ENCODE measurements at regions not wholly inside any gene's neighbourhood (a gene's known extent, or its start where the extent isn't known, plus 50 kb on each side); places are given as distances from the start of the nearest gene placed in this dataset.

- TF ChIP-seq CTCF (conservative IDR thresholded peaks at IDR 0.05; ENCODE audit: low read depth in 2 of 2) (peak; percentile 50 to 73), EZH2phosphoT487 (IDR thresholded peaks at IDR 0.05; ENCODE audit: unreplicated experiment) (no peak), POLR2AphosphoS5 (IDR thresholded peaks at IDR 0.05; ENCODE audit: low read depth) (no peak), EZH2 (IDR thresholded peaks at IDR 0.05; ENCODE audit: low read depth, unreplicated experiment) (no peak), JUNB (IDR thresholded peaks at IDR 0.05; ENCODE audit: unreplicated experiment) (no peak), STAT1 (IDR thresholded peaks at IDR 0.05; ENCODE audit: unreplicated experiment) (no peak), CREB1 (CRISPR knock-in tag; IDR thresholded peaks at IDR 0.05; ENCODE audit: low read depth) (no peak), NANOG (IDR thresholded peaks at IDR 0.05; ENCODE audit: borderline replicate concordance) (no peak)
- TF ChIP-seq, protein P1, sequence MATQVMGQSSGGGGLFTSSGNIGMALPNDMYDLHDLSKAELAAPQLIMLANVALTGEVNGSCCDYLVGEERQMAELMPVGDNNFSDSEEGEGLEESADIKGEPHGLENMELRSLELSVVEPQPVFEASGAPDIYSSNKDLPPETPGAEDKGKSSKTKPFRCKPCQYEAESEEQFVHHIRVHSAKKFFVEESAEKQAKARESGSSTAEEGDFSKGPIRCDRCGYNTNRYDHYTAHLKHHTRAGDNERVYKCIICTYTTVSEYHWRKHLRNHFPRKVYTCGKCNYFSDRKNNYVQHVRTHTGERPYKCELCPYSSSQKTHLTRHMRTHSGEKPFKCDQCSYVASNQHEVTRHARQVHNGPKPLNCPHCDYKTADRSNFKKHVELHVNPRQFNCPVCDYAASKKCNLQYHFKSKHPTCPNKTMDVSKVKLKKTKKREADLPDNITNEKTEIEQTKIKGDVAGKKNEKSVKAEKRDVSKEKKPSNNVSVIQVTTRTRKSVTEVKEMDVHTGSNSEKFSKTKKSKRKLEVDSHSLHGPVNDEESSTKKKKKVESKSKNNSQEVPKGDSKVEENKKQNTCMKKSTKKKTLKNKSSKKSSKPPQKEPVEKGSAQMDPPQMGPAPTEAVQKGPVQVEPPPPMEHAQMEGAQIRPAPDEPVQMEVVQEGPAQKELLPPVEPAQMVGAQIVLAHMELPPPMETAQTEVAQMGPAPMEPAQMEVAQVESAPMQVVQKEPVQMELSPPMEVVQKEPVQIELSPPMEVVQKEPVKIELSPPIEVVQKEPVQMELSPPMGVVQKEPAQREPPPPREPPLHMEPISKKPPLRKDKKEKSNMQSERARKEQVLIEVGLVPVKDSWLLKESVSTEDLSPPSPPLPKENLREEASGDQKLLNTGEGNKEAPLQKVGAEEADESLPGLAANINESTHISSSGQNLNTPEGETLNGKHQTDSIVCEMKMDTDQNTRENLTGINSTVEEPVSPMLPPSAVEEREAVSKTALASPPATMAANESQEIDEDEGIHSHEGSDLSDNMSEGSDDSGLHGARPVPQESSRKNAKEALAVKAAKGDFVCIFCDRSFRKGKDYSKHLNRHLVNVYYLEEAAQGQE (IDR thresholded peaks at IDR 0.05; ENCODE audit: unreplicated experiment), result no peak
Observed at GRCh38 chr7:142669074-142669654, 80.1 kb upstream of the PRSS1 start.

Measured in GM23338 (cell line).